Stimulated activated CD8-positive, alpha-beta memory T cell treated with anti-CD3 and anti-CD28 coated beads, Interleukin-7, amount 100 ng/mL, for 24 hours (primary cell): ENCODE measurements at regions not wholly inside any gene's neighbourhood (a gene's known extent, or its start where the extent isn't known, plus 50 kb on each side); places are given as distances from the start of the nearest gene placed in this dataset.

Source experiments
- DNase-seq: peaks from one replicate; pipeline ENCODE4 v3.0.0-alpha.2; 2020; ENCODE audit warnings: low read depth

GRCh38 chr9:119998614-119999013, 581.4 kb downstream of the CDK5RAP2 start:
- DNase-seq = no peak

GRCh38 chr9:119991797-119992196, 588.2 kb downstream of the CDK5RAP2 start:
- DNase-seq = no peak

- no peak for DNase-seq
Observed at GRCh38 chr9:119986713-119987112, 593.3 kb downstream of the CDK5RAP2 start.

GRCh38 chr9:119986205-119986604, 593.8 kb downstream of the CDK5RAP2 start:
- no peak for DNase-seq

- DNase-seq = no peak
Observed at GRCh38 chr9:119974026-119974425, 604.8 kb upstream of the BRINP1 start.

GRCh38 chr9:119968836-119969707, 599.8 kb upstream of the BRINP1 start:
- peak; percentile 8 for DNase-seq

- no peak for DNase-seq
Observed at GRCh38 chr9:119967867-119968535, 598.8 kb upstream of the BRINP1 start.

GRCh38 chr9:119963798-119964372, 594.6 kb upstream of the BRINP1 start:
- DNase-seq = no peak

- no peak for DNase-seq
Observed at GRCh38 chr9:119963258-119963797, 594.1 kb upstream of the BRINP1 start.

- no peak for DNase-seq
Observed at GRCh38 chr9:119961774-119962424, 592.7 kb upstream of the BRINP1 start.

- no peak for DNase-seq
Observed at GRCh38 chr9:119959846-119960545, 590.8 kb upstream of the BRINP1 start.

GRCh38 chr9:119956111-119956510, 586.9 kb upstream of the BRINP1 start:
- DNase-seq = no peak

- no peak for DNase-seq
Observed at GRCh38 chr9:119955276-119955675, 586.0 kb upstream of the BRINP1 start.

- DNase-seq = no peak
Observed at GRCh38 chr9:119951591-119951990, 582.4 kb upstream of the BRINP1 start.

- DNase-seq = no peak
Observed at GRCh38 chr9:119951090-119951489, 581.9 kb upstream of the BRINP1 start.

GRCh38 chr9:119945686-119946085, 576.5 kb upstream of the BRINP1 start:
- DNase-seq = no peak

- no peak for DNase-seq
Observed at GRCh38 chr9:119941091-119941490, 571.9 kb upstream of the BRINP1 start.

GRCh38 chr9:119938871-119939270, 569.6 kb upstream of the BRINP1 start:
- DNase-seq = no peak

- DNase-seq = no peak
Observed at GRCh38 chr9:119934497-119934896, 565.3 kb upstream of the BRINP1 start.

- no peak for DNase-seq
Observed at GRCh38 chr9:119933191-119933590, 564.0 kb upstream of the BRINP1 start.

GRCh38 chr9:119924736-119925135, 555.5 kb upstream of the BRINP1 start:
- DNase-seq = no peak

GRCh38 chr9:119917175-119917574, 547.9 kb upstream of the BRINP1 start:
- DNase-seq = no peak
